OCI-M1 (cell line): ENCODE measurements at regions not wholly inside any gene's neighbourhood (a gene's known extent, or its start where the extent isn't known, plus 50 kb on each side); places are given as distances from the start of the nearest gene placed in this dataset.
"Not testable (repeated sequence)": the region's sequence is repeated elsewhere in the genome, so short reads cannot be mapped to it uniquely, and the experiment has no call there.

Experiments used
- DNase-seq: peaks from one replicate; lab custom pipeline; 2025; lab: John Stamatoyannopoulos, UW

DNA sequence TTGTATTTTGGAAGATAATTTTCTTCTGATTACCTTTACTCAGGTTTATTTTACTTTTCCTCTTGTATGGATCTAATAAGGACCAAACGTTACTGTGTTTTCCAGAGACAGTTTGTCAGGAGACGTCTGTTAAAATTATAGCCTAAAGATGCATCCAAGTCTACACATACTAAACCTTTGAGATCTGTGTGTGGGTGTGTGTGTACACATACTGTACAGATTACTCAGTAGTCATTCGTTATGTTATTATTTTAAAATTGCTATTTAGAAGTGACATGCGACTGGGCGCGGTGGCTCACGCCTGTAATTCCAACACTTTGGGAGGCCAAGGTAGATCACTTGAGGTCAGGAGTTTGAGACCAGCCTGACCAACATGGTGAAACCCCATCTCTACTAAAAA is 51.6 kb upstream of the CNTLN start:
- no peak for DNase-seq

DNA sequence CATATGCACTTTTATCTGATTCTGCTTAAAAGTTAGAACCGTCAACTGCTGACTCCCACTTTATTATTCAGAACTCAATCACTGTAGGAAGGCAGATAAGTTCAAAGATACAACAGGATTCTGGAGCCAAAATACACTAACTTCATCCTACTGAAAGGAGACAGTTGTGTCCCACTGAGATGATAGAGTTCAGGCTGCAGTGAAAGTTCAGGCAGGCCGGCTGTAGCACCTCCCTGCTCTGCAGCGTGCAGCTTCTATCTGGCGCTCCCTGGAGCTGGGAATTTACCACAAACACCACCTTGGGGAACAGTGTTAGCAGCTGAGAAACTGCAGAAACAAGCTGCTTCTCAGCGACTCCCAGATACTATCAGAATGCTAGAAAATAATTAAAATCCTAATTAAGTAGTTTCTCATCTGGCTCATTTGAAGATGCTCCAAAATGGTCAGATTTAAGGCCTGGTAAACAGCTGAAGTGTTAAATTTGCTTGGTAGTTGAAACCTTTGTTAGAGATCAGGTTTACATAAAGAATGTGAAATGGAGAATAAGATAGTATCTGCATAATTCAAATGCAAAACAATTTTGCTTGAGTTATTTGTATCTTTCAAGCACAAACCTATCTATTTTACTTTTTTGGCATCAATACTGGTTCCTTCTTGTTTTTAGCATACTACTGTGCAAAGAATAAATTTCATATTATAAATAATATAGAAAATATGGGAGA is 52.3 kb upstream of the CNTLN start:
- DNase-seq = no peak

DNA sequence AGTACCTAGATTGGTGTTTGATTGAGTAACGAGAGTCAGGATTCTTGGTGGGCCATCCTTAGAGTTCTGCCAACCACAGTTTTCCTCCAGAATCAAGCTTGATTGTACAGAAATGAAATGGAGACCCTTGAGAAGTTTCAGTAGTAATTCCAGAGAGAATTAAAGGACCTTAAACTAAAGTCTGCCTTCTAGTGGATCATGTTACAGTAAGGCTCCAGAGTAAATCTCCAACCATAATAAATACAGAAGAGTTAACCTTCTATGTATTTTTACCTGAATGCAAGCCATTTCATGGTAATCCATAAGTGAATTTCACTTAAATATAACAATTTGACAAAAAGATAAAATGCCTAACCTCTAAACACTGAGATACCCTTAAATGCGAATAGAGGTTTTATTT is 53.0 kb upstream of the CNTLN start:
- DNase-seq = no peak

DNA sequence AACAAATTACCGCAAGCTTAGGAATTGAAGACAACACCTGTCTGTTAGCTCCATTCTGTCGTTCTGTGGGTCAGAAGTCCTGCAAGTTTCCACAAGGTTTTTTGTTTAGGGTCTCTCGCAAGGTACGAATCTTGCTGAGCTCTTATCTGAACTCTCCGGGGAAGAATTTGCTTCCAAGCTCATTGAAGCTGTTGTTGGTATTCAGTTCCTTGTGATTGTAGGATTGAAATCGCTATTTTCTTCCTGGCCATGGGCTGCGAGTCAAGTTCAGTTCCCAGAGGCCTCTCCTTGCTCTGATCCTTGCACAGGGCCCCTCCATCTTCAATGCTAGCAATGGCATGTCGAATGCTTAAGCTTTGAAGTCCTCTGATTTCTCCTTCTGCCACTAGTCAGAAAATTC is 53.5 kb upstream of the CNTLN start:
- DNase-seq = no peak

DNA sequence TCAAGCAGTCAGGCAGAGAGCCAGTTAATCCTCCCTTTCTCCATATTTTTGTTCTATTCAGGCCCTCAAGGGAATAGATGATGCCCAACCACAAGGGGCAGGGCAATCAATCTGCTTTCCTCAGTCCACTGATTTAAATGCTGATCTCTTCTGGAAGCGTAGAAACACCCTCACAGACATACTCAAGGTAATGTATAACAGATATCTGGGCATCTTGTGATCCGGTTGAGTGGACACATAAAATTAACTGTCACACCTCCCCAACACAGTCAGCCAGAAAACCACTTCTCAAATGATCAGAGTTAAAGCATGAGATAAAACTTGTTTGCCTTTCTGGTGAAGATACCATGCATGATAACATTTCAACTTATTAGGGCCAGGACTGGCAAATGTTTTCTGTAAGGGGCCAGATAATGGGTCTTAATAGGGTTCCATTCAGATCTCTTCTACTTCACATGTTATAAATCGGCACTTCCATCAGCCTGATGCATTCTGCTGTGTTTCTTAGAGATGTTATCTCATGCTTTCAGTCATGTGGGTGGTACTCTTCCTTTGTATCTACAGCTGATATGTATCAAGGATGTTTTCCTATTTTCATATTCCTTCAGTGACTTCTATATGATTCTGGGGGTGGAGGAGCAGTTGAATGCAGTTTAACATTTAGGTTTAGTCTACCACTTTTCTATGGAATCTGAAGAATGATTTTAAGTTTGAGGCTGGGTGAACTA is 58.9 kb upstream of the CNTLN start:
- no peak for DNase-seq

DNA sequence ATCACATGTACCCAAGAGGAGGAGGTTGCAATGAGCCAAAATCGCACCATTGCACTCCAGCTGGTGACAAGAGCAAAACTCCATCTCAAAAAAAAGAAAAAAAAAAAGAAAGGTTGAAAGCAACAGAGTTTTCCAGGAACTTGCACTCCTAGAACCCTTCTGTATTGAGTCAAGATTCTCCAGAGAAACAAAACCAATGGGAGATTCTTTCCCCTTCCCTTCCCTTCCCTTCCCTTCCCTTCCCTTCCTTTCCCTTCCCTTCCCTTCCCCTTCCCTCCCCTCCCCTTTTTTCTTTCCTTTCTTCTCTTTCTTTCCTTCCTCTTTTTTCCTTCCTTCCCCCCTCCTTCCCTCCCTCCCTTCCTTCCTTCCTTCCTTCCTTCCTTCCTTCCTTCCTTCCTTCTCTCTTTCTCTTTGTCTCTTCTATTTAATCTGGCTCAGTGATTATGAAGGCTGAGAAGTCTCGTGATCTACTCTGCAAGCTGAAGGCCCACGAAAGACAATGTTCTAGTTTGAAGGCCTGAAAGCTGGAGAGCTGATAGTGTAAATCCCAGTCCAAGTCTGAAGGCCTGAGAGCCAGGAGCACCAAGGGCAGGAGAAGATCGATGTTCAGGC is 59.6 kb upstream of the CNTLN start:
- DNase-seq = no peak

DNA sequence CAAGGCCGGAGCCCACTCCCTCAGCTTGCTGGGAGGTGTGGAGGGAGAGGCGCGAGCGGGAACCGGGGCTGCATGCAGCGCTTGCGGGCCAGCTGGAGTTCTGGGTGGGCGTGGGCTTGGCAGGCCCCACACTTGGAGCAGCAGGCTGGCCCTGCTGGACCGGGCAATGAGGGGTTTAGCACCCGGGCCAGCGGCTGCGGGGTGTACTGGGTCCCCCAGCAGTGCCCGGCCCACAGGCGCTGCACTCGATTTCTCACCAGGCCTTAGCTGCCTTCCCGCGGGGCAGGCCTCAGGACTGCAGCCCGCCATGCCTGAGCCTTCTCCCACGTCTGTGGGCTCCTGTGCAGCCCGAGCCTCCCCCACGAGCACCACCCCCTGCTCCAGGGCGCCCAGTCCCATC is 62.3 kb upstream of the CNTLN start:
- DNase-seq = not testable (repeated sequence)

DNA sequence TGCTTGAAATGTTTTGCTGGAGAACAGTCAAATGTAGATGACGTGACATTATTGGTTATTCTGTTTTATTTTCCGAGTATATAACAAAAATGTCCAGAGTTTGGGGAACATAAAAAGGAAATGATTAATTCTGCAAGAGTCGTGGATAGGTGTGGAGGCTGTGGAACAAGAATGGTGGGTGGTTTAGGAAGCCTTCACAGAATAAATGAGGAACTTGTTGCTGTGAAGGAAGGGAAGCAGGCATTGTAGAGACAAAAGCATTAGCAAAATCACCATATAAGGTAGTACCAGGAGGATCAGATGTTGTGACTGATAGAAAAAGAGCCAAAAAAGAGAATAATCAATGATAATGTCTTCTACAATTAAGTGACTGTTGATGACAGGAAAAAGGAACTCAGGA is 66.2 kb upstream of the CNTLN start:
- peak; percentile 10 for DNase-seq

DNA sequence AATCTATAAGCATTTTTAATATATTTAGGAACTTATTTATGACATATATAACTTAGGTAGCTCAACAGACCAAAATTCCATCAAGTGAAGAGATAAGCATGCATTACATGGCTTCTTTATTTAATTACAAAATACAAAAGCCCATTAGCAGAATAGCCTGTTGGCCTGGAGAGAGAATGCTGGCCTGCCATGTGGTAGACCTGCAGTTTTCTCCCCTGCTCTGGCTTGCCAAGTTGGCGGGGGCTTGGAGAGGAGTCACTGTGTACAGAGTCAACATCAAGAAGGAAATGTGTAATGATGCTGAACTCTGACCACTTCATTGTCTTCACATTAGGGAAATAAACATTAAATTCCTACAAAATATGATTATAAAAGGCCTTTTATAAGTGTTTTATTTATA is 69.8 kb upstream of the CNTLN start:
- no peak for DNase-seq

DNA sequence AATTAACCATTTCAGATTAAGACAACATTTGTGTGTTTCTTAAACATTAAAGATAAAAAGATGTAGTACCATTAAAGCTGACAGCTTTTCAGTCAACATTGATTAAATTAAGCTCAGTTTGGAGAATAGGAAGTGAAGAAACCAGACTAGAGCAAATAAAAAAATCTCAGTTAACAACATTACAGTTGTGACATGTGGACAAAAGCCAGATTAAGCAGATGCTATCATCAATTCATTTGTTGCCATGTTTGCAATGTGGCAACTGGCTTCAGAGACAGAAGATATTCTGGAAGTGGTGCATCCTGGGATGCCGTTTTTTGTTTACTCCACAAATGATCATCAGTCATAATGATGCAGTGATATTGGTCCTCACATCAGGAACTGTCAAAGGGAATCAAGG is 70.3 kb upstream of the CNTLN start:
- DNase-seq = no peak

DNA sequence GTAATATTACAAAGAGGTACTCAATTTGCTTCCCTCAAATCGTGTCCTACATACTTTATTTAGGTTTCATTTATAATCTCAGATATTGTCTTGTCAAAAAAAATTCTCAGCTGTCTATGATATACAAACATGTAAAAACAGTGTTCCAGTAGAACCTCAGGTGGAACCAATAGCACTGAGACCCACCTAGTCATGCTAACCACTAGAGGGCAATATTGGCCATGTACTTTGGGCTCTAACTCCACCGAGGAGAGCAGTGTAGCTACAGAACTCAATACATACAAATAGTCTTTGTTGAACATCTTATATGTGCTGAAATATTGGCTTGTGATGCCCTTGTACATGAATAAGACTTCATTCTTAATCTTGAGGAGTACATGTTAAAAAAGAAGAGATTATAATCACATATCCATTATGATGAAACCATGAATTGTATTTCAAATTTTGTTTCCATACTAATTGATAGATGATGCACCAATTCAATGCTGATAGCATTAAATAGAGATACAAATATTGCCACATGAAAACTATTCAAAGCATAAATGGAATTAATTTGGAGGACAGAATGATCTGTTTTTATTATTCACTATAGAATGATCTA is 71.2 kb upstream of the CNTLN start:
- DNase-seq = peak; percentile 59

DNA sequence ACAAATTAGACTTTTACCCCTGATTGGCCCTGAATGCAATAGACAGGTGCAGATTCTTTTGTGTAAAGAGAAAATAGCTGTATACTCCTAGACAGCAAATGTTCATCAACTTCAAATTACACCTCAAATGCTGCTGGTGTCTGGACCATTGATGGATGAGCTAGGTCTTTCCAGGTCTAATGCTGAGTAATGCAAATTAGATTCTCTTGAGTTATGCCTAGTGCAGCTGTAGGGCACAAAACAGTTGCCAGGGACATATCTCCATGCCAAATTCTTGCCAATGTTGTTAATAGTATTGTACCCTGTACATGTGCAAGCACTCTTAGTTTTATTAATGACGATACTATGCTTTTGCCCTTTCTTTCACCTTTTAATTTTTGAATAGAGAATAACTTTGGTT is 72.3 kb upstream of the CNTLN start:
- DNase-seq = no peak

DNA sequence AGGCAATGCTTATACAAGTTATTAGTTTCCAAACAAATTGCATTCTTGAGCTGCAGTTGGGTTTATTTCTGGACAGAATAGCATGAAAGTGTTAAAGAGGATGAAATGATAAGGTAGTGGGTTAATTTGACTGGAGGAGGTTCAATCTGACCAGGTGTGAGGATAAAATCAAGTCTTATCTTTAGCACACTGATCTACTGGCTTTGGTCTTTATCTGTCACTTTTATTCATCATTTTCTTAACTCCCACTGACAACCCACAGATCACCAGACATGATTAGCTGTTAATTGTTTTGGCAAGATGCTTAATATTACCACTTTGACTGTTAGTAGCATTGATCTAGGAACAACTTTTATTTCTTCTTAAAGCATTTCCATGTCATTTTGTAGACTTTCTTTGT is 74.4 kb upstream of the CNTLN start:
- DNase-seq = no peak

DNA sequence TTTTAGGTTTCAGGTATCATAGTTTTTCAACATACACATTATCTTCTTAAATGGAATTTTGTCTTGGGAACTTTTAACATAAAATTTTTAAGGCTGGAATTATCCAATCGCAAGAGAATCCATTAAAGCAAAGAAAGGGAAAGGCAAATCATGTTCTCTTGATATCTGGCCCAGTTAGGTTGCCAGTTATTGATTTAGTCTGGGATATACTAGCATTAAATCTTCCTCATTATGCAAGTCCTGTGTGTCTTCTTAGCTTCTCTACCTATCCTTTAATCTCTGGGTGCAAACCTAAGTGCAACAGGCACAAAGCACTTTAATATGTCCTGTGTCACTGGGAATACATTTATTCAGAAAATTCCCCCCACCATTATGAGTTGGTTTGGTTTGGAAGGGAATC is 75.4 kb upstream of the CNTLN start:
- DNase-seq = no peak

DNA sequence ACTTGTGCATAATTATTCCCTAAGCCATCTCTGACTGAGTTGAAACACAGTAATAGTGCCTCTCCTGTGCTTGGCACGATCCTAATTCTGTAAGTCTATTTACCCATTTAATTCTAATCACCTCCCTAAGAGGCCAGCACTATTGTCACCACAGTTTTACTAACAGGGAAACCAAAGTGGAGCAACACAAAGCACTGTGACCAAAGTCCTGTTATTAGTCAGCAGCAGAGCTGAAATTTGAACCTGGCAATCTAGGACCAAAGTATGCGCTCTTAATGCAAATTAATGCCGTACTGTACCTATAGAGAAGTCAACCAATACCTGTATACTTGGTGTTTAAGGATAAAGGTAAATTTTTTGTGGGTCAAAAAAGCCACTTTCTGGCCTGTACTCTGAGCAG is 77.1 kb upstream of the CNTLN start:
- DNase-seq = no peak

DNA sequence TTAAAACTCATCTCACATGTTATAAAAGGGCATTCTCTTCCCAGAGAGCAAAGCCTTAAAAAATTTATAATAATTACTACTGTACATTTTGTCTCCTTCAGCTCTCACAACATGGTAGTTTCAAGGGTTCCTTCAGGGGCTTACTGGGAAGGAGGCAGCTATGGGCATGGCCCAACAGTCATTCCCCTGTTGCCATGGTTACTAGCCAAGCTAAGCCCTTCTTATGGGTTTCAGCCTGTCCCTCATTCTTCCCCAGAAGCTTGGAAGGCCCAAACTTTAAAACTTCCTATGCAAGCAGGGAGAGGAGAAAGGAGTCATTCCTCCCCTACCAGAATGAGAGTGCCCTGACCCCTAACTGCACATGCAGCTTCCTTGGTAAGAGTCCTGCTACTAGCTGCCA is 82.2 kb upstream of the CNTLN start:
- DNase-seq = no peak

DNA sequence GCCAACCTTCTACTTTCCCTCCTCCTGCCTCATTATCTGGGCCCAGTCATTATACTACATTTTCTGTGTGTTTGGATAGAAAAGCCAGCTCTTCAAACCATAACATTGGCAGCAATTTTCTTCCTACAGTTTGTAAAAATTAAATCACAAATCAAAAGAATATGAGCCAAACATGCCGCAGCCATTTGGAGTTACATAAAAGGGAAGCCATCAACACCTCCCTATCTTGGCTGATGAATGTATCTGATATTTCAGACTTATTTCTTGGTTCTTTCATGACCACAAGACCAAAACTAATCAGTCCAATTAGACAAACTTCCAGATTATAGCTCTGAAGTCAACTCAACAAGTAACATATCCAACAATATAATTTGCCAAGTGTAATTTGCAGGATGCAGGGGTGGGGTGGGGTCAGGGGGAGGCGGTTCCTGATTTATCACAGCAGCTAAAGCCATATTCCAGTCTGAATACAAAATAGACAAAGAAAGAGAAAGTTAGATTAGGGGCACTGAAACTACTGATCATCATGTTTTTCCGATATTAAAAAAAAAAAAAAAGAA is 89.4 kb upstream of the CNTLN start:
- no peak for DNase-seq

DNA sequence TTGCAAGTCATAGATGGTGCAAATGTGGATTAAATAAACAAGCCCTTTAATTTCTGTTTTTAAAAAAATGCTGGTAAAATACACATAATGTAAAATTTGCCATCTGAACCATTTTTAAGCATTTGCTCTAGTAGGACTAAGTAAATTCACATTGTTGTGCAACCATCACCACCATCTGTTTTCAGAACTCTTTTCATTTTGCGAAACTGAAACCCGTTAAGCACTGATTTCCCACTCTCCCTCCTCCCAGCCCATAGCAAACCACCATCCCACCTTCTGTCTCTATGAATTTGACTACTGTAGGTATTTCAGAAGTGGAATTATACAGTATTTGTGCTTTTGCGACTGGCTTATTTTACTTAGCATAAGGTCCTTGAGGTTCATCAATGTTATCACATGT is 103.3 kb upstream of the CNTLN start:
- no peak for DNase-seq

DNA sequence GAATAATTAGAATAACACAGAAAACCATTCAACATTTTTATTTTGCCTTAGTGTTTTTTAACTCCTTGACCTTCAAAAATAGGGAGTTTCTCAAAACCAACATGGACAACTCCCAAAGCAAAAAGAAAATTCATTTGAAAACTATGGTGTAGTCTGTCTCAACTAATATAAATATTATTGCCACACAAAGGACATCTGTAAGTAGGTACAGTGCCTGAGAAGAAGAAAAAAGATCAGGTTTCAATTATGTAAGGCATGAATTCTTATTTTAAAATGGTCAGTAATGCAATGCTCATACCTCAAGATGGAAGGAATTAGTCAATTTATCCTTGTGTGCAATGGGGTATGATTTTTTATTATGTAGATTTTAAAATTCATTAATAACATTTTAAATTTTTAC is 109.6 kb upstream of the CNTLN start:
- no peak for DNase-seq

DNA sequence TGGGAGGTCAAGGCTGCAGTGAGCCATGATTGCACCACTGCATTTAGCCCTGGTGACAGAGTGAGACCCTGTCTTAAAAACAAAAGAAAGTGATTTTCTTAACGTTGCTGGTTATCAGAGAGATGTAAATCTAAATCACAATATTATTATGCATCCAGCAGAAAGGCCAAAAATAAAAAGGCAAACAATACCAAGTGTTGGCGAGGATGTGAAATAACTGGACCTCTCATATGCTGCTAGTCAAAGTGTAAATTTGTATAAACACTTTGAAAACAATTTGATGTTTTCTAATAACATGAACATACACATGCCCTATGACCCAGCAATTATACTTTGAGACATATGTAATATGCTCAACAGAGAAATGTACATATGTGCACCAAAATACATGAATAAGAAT is 110.7 kb upstream of the CNTLN start:
- no peak for DNase-seq

DNA sequence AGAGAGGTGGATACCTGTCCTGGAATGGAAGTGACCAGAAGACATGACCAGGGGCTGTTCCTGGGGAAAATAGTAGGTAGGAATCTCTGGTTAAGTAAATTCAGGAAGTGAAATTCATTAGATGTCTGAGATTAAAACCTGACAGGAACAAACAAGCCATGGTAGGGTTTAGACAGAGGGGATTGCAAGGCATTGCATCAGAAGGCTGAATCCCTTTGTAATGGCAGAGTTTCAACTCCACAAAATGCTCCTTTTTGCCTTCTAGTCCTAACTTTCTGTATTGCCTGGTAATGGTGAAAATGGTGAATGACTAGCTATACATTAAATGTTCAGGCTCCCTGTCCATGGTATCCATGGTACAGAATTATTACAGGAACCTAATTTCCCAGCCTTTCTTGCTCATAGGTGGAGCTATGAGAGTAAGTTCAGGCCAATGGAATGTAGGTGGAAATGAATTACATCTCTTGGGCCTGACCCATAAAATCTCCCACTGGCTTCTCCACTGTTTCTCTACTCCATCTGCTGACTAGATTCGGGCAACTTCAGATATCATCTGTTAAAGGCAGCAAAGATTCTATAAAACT is 113.4 kb upstream of the CNTLN start:
- peak; percentile 73 for DNase-seq

DNA sequence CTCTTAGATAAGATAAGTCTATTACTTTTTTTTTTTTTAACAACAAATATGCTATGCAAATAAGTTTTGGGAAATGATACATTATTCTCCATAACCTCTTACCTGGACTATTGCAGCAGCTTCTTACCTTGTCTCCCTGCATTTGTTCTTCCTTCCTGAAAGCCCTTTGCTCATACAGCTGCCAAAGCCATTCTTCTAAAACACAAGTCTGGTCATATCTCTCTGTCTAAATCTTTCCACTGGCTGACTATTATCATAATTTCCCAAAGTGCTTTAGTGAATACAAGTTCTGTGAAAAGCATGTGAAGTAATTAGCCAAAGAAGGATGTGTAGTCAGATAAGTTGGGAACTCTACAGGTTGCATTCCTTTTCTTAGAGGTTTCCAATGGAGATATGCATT is 115.4 kb upstream of the CNTLN start:
- DNase-seq = peak; percentile 2
